Pancreas (tissue), 10 donors: ENCODE measurements at regions not wholly inside any gene's neighbourhood (a gene's known extent, or its start where the extent isn't known, plus 50 kb on each side); places are given as distances from the start of the nearest gene placed in this dataset.

Experiments used
- ATAC-seq, 4 donors: fragments of 200-7000 bp; cut with Tn5 transposase; one replicate each; pipeline versions ENCODE4 v1.8.0 to v1.9.1; 2020; ENCODE audit warnings: mild to moderate bottlenecking in 4 of 4, moderate library complexity in 4 of 4
- DNase-seq, 6 donors: peaks; one replicate each; pipeline ENCODE4 v3.0.0-alpha.2; 2020
- FAIRE-seq: peaks from 2 replicates; lab custom pipeline; 2012; peaks lifted over from hg19 to GRCh38; lab: Jason Lieb, UNC
- H3K27ac ChIP-seq, 4 donors: fragments of 200-600 bp; sonication (generic); 1 replicate in 3 of 4; 2 replicates in 1 of 4; pipeline versions ENCODE4 v1.5.0 to v1.8.0; 2020
- H3K27me3 ChIP-seq, 4 donors: fragments of 200-600 bp; one replicate each; pipeline ENCODE4 v1.8.0; 2021
- H3K36me3 ChIP-seq, 3 donors: fragments of 200-600 bp; sonication (generic) in 1 of 3; one replicate each; pipeline versions ENCODE4 v1.5.0 to v1.8.0; 2020 to 2021
- H3K4me1 ChIP-seq, 3 donors: fragments of 200-600 bp; one replicate each; pipeline ENCODE4 v1.8.0; 2021
- H3K4me3 ChIP-seq, 4 donors: fragments of 200-600 bp; sonication (generic) in 2 of 4; one replicate each; pipeline versions ENCODE4 v1.5.0 to v1.8.0; 2020 to 2021
- H3K9me3 ChIP-seq, 4 donors: fragments of 200-600 bp; one replicate each; pipeline ENCODE4 v1.8.0; 2021
- WGBS, 2 donors: extraction: QIAGEN DNeasy Blood & Tissue Kit; methylation state at CpG; one replicate each; pipeline ENCODE4 v1.1.7; 2013; 5-methylcytosine and 5-hydroxymethylcytosine counted together
- intact Hi-C, 3 donors: fragments of 100-400 bp; cut with DNase I; formaldehyde crosslinking; loops; one replicate each; pipeline versions ENCODE4 v1.11.1 to v1.14.2; 2022
- TF ChIP-seq, protein P1 (sequence below), 4 donors: fragments of 200-600 bp; sonication (generic) in 3 of 4; IDR thresholded peaks; one replicate each; pipeline versions ENCODE4 v1.5.0 to v1.8.0; 2021; ENCODE audit warnings: antibody characterized with exemption in 4 of 4
- donor health status: healthy with polysubstance abuse.
- donor health status: DM: no; HTN: no; CAD: no; lungs with moderate emphysema.
- donor health status: DM: no; HTN: no; CAD: no.
- donor health status: control.
- donor health status: control.
- donor health status: Bipolar disorder and iron deficiency.
- donor health status: DM: yes; HTN: yes; CAD: no.
- donor health status: DM: no; HTN: no; CAD: no.
- donor health status: DM: no; HTN: no; CAD: no.
- donor health status: DM: yes; HTN: yes; CAD: no.

GRCh38 chr10:28812384-28813372, 135.4 kb downstream of the BAMBI start:
- ATAC-seq (no peak), DNase-seq (no peak), FAIRE-seq (no peak)
- Histone ChIP-seq H3K27ac (no peak overlapping the region), H3K36me3 (no peaks in the 10 kb centered on the region), H3K27me3 (no peaks in the 10 kb centered on the region), H3K4me1 (no peaks in the 10 kb centered on the region), H3K4me3 (no peak overlapping the region), H3K9me3 (no peaks in the 10 kb centered on the region)
- WGBS, 2 donors, result 67 to 77% methylated on average over 11 of the region's 11 CpGs
- intact Hi-C loops, result no loop called here
- TF ChIP-seq, protein P1, sequence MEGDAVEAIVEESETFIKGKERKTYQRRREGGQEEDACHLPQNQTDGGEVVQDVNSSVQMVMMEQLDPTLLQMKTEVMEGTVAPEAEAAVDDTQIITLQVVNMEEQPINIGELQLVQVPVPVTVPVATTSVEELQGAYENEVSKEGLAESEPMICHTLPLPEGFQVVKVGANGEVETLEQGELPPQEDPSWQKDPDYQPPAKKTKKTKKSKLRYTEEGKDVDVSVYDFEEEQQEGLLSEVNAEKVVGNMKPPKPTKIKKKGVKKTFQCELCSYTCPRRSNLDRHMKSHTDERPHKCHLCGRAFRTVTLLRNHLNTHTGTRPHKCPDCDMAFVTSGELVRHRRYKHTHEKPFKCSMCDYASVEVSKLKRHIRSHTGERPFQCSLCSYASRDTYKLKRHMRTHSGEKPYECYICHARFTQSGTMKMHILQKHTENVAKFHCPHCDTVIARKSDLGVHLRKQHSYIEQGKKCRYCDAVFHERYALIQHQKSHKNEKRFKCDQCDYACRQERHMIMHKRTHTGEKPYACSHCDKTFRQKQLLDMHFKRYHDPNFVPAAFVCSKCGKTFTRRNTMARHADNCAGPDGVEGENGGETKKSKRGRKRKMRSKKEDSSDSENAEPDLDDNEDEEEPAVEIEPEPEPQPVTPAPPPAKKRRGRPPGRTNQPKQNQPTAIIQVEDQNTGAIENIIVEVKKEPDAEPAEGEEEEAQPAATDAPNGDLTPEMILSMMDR (IDR thresholded peaks at IDR 0.05), result no peak

- no peaks in the 10 kb centered on the region for H3K36me3 ChIP-seq
- ATAC-seq, result no peak
These were observed 138.4 kb downstream of the BAMBI start for GRCh38 chr10:28815681-28816080.

GRCh38 chr10:28822719-28823464, 145.6 kb downstream of the BAMBI start:
- Histone ChIP-seq H3K4me1 (no peaks in the 10 kb centered on the region), H3K4me3 (no peak overlapping the region), H3K36me3 (no peaks in the 10 kb centered on the region), H3K27ac (no peak overlapping the region), H3K27me3 (no peaks in the 10 kb centered on the region), H3K9me3 (no peaks in the 10 kb centered on the region)
- intact Hi-C loops, result no loop called here
- WGBS, 2 donors, result 61 to 73% methylated on average over 12 of the region's 12 CpGs
- TF ChIP-seq, protein P1 (IDR thresholded peaks at IDR 0.05), result no peak
- ATAC-seq, result no peak
- no peak for FAIRE-seq
- DNase-seq, result no peak

More at GRCh38 chr10:28815681-28816080, 138.4 kb downstream of the BAMBI start:
- 93 to 96% methylated on average over 16 to 37 of the region's 37 CpGs for WGBS, 2 donors
- peak in 1 of 6 donors; percentile 60 for DNase-seq
- Histone ChIP-seq H3K9me3 (no peaks in the 10 kb centered on the region), H3K27me3 (no peaks in the 10 kb centered on the region), H3K27ac (no peak overlapping the region), H3K4me1 (no peaks in the 10 kb centered on the region), H3K4me3 (no peak overlapping the region)
- intact Hi-C loops, result no loop called here
- TF ChIP-seq, protein P1 (IDR thresholded peaks at IDR 0.05), result no peak
- no peak for FAIRE-seq

- no peaks in the 10 kb centered on the region for H3K27me3 ChIP-seq
- TF ChIP-seq, protein P1 (IDR thresholded peaks at IDR 0.05), result no peak
- DNase-seq, result no peak
- H3K9me3 ChIP-seq, result no peaks in the 10 kb centered on the region
- no peak for FAIRE-seq
- no peaks in the 10 kb centered on the region for H3K36me3 ChIP-seq
- 63 to 88% methylated on average over 1 of the region's 1 CpG for WGBS, 2 donors
- no peak for ATAC-seq
- intact Hi-C loops, result no loop called here
- no peak overlapping the region for H3K27ac ChIP-seq
- no peaks in the 10 kb centered on the region for H3K4me1 ChIP-seq
- H3K4me3 ChIP-seq, result no peak overlapping the region
These were observed 146.3 kb downstream of the BAMBI start for GRCh38 chr10:28823501-28824075.
